ENCODE measurements at regions not wholly inside any gene's neighbourhood (a gene's known extent, or its start where the extent isn't known, plus 50 kb on each side); places are given as distances from the start of the nearest gene placed in this dataset.

DNA sequence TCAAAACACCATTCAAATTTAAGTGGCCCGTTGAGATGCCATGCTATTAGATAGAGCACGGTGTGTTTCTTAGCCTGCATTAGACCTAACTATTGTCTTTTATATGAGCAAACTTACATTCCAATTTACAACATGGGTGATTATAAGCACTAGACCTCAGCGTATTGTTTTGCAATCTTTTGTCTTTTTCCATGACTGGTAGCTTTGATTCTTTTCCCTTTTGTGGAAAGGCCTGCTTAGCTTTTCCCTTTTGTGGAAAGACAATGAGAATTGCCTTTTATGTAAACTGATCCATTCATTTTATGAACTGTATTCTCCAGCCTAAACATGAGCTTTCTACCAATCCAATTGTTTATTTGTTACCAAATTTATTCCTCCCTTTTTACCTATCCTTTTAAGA, 823.1 kb downstream of the CCSER2 start:
- TF ChIP-seq, protein P1, sequence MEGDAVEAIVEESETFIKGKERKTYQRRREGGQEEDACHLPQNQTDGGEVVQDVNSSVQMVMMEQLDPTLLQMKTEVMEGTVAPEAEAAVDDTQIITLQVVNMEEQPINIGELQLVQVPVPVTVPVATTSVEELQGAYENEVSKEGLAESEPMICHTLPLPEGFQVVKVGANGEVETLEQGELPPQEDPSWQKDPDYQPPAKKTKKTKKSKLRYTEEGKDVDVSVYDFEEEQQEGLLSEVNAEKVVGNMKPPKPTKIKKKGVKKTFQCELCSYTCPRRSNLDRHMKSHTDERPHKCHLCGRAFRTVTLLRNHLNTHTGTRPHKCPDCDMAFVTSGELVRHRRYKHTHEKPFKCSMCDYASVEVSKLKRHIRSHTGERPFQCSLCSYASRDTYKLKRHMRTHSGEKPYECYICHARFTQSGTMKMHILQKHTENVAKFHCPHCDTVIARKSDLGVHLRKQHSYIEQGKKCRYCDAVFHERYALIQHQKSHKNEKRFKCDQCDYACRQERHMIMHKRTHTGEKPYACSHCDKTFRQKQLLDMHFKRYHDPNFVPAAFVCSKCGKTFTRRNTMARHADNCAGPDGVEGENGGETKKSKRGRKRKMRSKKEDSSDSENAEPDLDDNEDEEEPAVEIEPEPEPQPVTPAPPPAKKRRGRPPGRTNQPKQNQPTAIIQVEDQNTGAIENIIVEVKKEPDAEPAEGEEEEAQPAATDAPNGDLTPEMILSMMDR (conservative IDR thresholded peaks at IDR 0.05; ENCODE audit: low read depth, low read length) = no peak
- TF ChIP-seq EZH2 (IDR thresholded peaks at IDR 0.05; ENCODE audit: borderline replicate concordance, low read depth, low read length, poor library complexity, severe bottlenecking) = no peak
- ChIA-PET POLR2A (ENCODE audit: low non-redundant PET) (no interaction called here), CTCF (no interaction called here)
- Histone ChIP-seq H3K4me1 (ENCODE audit: insufficient read depth, low read length, poor library complexity, severe bottlenecking) (no peaks in the 10 kb centered on the region), H3K27me3 (replicated peaks; ENCODE audit: insufficient read depth, low read depth, low read length, poor library complexity) (no peaks in the 10 kb centered on the region), H3K9me3 (ENCODE audit: low read depth, low read length, poor library complexity, severe bottlenecking) (no peaks in the 10 kb centered on the region), H3K4me3 (ENCODE audit: low read depth, low read length, poor library complexity, severe bottlenecking) (no peak overlapping the region), H3K27ac (ENCODE audit: low read depth, low read length, poor library complexity, severe bottlenecking) (no peak overlapping the region), H3K36me3 (ENCODE audit: insufficient read depth, low read length, poor library complexity, severe bottlenecking) (no peaks in the 10 kb centered on the region)
- intact Hi-C loops (cut with micrococcal nuclease; ENCODE audit: unreplicated experiment) = no loop called here
- BruUV-seq (replicated peaks) = no TSS peak
- no peak for DNase-seq (ENCODE audit: low spot score)

DNA sequence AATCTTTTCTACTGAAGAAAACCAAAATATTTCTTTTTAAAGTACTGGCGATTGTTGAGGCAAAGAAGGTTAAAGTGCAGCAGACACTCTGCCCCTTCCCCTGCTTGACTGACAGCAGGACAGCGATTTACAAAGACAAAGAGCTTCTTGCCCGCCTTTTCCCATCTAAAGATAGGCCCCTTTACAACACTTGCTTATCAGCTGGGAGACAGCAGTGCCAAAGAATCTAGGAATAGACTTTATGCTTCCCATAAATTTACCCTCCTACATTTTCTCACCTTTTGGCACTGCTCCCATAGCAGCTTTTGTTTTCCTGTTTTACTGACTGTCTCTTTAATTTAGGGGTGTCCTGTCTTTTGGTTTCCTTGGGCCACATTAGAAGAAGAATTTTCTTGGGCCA, 824.1 kb downstream of the CCSER2 start:
- no TSS peak for BruUV-seq (replicated peaks)
- POLR2A ChIA-PET (ENCODE audit: low non-redundant PET) = no interaction called here
- intact Hi-C loops (cut with micrococcal nuclease; ENCODE audit: unreplicated experiment) = no loop called here
- CTCF ChIA-PET = no interaction called here
- H3K27ac ChIP-seq (ENCODE audit: low read depth, low read length, poor library complexity, severe bottlenecking) = no peak overlapping the region
- TF ChIP-seq, protein P1 (conservative IDR thresholded peaks at IDR 0.05; ENCODE audit: low read depth, low read length) = no peak
- no peak for TF ChIP-seq EZH2 (IDR thresholded peaks at IDR 0.05; ENCODE audit: borderline replicate concordance, low read depth, low read length, poor library complexity, severe bottlenecking)
- no peak for DNase-seq (ENCODE audit: low spot score)
- H3K4me3 ChIP-seq (ENCODE audit: low read depth, low read length, poor library complexity, severe bottlenecking) = no peak overlapping the region
- no peaks in the 10 kb centered on the region for H3K27me3 ChIP-seq (replicated peaks; ENCODE audit: insufficient read depth, low read depth, low read length, poor library complexity)
- no peaks in the 10 kb centered on the region for H3K9me3 ChIP-seq (ENCODE audit: low read depth, low read length, poor library complexity, severe bottlenecking)
- H3K4me1 ChIP-seq (ENCODE audit: insufficient read depth, low read length, poor library complexity, severe bottlenecking) = no peaks in the 10 kb centered on the region
- H3K36me3 ChIP-seq (ENCODE audit: insufficient read depth, low read length, poor library complexity, severe bottlenecking) = no peaks in the 10 kb centered on the region

DNA sequence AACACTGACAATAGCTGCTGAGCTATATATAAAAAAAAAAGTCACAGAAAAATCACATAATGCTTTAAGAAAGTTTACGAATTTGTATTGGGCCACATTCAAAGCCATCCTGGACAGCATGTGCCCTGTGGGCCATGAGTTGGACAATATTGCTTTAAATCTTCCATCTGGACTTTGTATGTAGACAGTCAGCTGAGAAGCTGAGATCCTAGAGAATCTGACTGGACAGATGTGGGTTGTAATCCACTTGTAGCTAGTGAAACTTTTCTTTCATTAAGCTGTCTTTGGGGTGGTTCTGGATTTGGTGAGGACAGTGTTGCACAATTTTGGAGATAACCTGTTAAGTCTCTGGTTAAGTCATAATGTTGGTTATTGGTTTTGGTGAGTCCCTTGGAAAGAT, 824.5 kb downstream of the CCSER2 start:
- POLR2A ChIA-PET (ENCODE audit: low non-redundant PET) = no interaction called here
- TF ChIP-seq, protein P1 (conservative IDR thresholded peaks at IDR 0.05; ENCODE audit: low read depth, low read length) = no peak
- TF ChIP-seq EZH2 (IDR thresholded peaks at IDR 0.05; ENCODE audit: borderline replicate concordance, low read depth, low read length, poor library complexity, severe bottlenecking) = no peak
- CTCF ChIA-PET = no interaction called here
- Histone ChIP-seq H3K27me3 (replicated peaks; ENCODE audit: insufficient read depth, low read depth, low read length, poor library complexity) (no peaks in the 10 kb centered on the region), H3K4me3 (ENCODE audit: low read depth, low read length, poor library complexity, severe bottlenecking) (no peak overlapping the region), H3K36me3 (ENCODE audit: insufficient read depth, low read length, poor library complexity, severe bottlenecking) (no peaks in the 10 kb centered on the region), H3K4me1 (ENCODE audit: insufficient read depth, low read length, poor library complexity, severe bottlenecking) (no peaks in the 10 kb centered on the region), H3K27ac (ENCODE audit: low read depth, low read length, poor library complexity, severe bottlenecking) (no peak overlapping the region), H3K9me3 (ENCODE audit: low read depth, low read length, poor library complexity, severe bottlenecking) (no peaks in the 10 kb centered on the region)
- intact Hi-C loops (cut with micrococcal nuclease; ENCODE audit: unreplicated experiment) = no loop called here
- BruUV-seq (replicated peaks) = no TSS peak
- no peak for DNase-seq (ENCODE audit: low spot score)
